ENCODE measurements at regions not wholly inside any gene's neighbourhood (a gene's known extent, or its start where the extent isn't known, plus 50 kb on each side); places are given as distances from the start of the nearest gene placed in this dataset.

- intact Hi-C loops (cut with DNase I, micrococcal nuclease) = no loop called here
- no peak for DNase-seq
Measured at GRCh38 chr7:18226598-18226997, 199.0 kb upstream of the PRPS1L1 start.

GRCh38 chr7:18228686-18229085 is 201.0 kb upstream of the PRPS1L1 start:
- ATAC-seq = peak; percentile 99

More at GRCh38 chr7:18226598-18226997, 199.0 kb upstream of the PRPS1L1 start:
- ATAC-seq = no peak

GRCh38 chr7:18230271-18230670 is 202.6 kb upstream of the PRPS1L1 start:
- ATAC-seq = no peak
- intact Hi-C loops (cut with DNase I, micrococcal nuclease) = no loop called here
- no peak for DNase-seq

More at GRCh38 chr7:18228686-18229085, 201.0 kb upstream of the PRPS1L1 start:
- DNase-seq = peak in 1 of 2 donors; percentile 16
- intact Hi-C loops (cut with DNase I, micrococcal nuclease) = no loop called here

GRCh38 chr7:18231854-18232253 is 204.2 kb upstream of the PRPS1L1 start:
- intact Hi-C loops (cut with DNase I, micrococcal nuclease) = no loop called here
- ATAC-seq = no peak

GRCh38 chr7:18234519-18234918 is 206.9 kb upstream of the PRPS1L1 start:
- ATAC-seq (no peak), DNase-seq (no peak)
- intact Hi-C loops (cut with DNase I, micrococcal nuclease) = no loop called here

More at GRCh38 chr7:18231854-18232253, 204.2 kb upstream of the PRPS1L1 start:
- DNase-seq = no peak

GRCh38 chr7:18235819-18236218 is 208.2 kb upstream of the PRPS1L1 start:
- intact Hi-C loops (cut with DNase I, micrococcal nuclease) = no loop called here
- ATAC-seq (no peak), DNase-seq (no peak)

- ATAC-seq (no peak), DNase-seq (no peak)
- intact Hi-C loops (cut with DNase I, micrococcal nuclease) = no loop called here
Measured at GRCh38 chr7:18239212-18239611, 211.6 kb upstream of the PRPS1L1 start.

GRCh38 chr7:18241543-18242231 is 214.0 kb upstream of the PRPS1L1 start:
- ATAC-seq = no peak
- intact Hi-C loops (cut with DNase I, micrococcal nuclease) = no loop called here
- no peak for DNase-seq

GRCh38 chr7:18243731-18244130 is 216.1 kb upstream of the PRPS1L1 start:
- ATAC-seq = no peak
- intact Hi-C loops (cut with DNase I, micrococcal nuclease) = no loop called here

GRCh38 chr7:18250133-18250532 is 222.5 kb upstream of the PRPS1L1 start:
- intact Hi-C loops (cut with DNase I, micrococcal nuclease) = no loop called here
- DNase-seq (no peak), ATAC-seq (no peak)

More at GRCh38 chr7:18243731-18244130, 216.1 kb upstream of the PRPS1L1 start:
- DNase-seq = no peak

- ATAC-seq (no peak), DNase-seq (no peak)
- intact Hi-C loops (cut with DNase I, micrococcal nuclease) = no loop called here
Measured at GRCh38 chr7:18257711-18258110, 230.1 kb upstream of the PRPS1L1 start.

- intact Hi-C loops (cut with DNase I, micrococcal nuclease) = no loop called here
- no peak for ATAC-seq
- DNase-seq = no peak
Measured at GRCh38 chr7:18262058-18262457, 233.5 kb upstream of the HDAC9 start.

- intact Hi-C loops (cut with DNase I, micrococcal nuclease) = no loop called here
- DNase-seq (no peak), ATAC-seq (no peak)
Measured at GRCh38 chr7:18265611-18266281, 229.8 kb upstream of the HDAC9 start.

GRCh38 chr7:18268571-18268970 is 227.0 kb upstream of the HDAC9 start:
- intact Hi-C loops (cut with DNase I, micrococcal nuclease) = no loop called here
- no peak for ATAC-seq

GRCh38 chr7:18276380-18276779 is 219.2 kb upstream of the HDAC9 start:
- DNase-seq = no peak
- ATAC-seq = no peak
- intact Hi-C loops (cut with DNase I, micrococcal nuclease) = no loop called here

More at GRCh38 chr7:18268571-18268970, 227.0 kb upstream of the HDAC9 start:
- DNase-seq = no peak

GRCh38 chr7:18278316-18278715 is 217.2 kb upstream of the HDAC9 start:
- intact Hi-C loops (cut with DNase I, micrococcal nuclease) = no loop called here
- DNase-seq = no peak
- ATAC-seq = no peak

- intact Hi-C loops (cut with DNase I, micrococcal nuclease) = no loop called here
- DNase-seq = no peak
- no peak for ATAC-seq
Measured at GRCh38 chr7:18283045-18283444, 212.5 kb upstream of the HDAC9 start.

- intact Hi-C loops (cut with DNase I, micrococcal nuclease) = no loop called here
Measured at GRCh38 chr7:18287482-18287881, 208.1 kb upstream of the HDAC9 start.

GRCh38 chr7:18288322-18289037 is 207.1 kb upstream of the HDAC9 start:
- ATAC-seq = no peak
- intact Hi-C loops (cut with DNase I, micrococcal nuclease) = no loop called here

More at GRCh38 chr7:18287482-18287881, 208.1 kb upstream of the HDAC9 start:
- ATAC-seq (no peak), DNase-seq (no peak)

GRCh38 chr7:18289788-18290187 is 205.8 kb upstream of the HDAC9 start:
- intact Hi-C loops (cut with DNase I, micrococcal nuclease) = no loop called here
- no peak for DNase-seq
- ATAC-seq = no peak

More at GRCh38 chr7:18288322-18289037, 207.1 kb upstream of the HDAC9 start:
- DNase-seq = no peak
